PFSK-1 (cell line): ENCODE measurements at regions not wholly inside any gene's neighbourhood (a gene's known extent, or its start where the extent isn't known, plus 50 kb on each side); places are given as distances from the start of the nearest gene placed in this dataset.

Source experiments
- FOXP2 ChIP-seq: optimal IDR thresholded peaks from 2 replicates; pipeline ENCODE3; 2011; ENCODE audit warnings: borderline replicate concordance, control low read depth, inconsistent platforms; ENCODE audit not compliant: insufficient read depth; ENCODE audit errors: extremely low read length, extremely low read depth
- POLR2AphosphoS5 ChIP-seq: IDR thresholded peaks from 2 replicates; pipeline ENCODE4 v1.6.1; 2012; ENCODE audit warnings: low read depth, mild to moderate bottlenecking, control low read depth, low read length, moderate library complexity
- SIN3A ChIP-seq: IDR thresholded peaks from 2 replicates; pipeline ENCODE4 v1.6.1; 2012; ENCODE audit warnings: mild to moderate bottlenecking, low read length, moderate library complexity, borderline replicate concordance; ENCODE audit not compliant: insufficient read depth
- TAF1 ChIP-seq: IDR thresholded peaks from 2 replicates; pipeline ENCODE4 v1.6.1; 2012; ENCODE audit warnings: low read length, control low read depth, borderline replicate concordance; ENCODE audit not compliant: insufficient read depth
- TF ChIP-seq, protein P1 (sequence below), 2 experiments: IDR thresholded peaks; 2 replicates each; pipeline versions ENCODE4 v1.6.1 to v1.8.0; 2011 to 2012; ENCODE audit warnings: low read depth in 2 of 2, low read length in 2 of 2, control low read depth in 1 of 2, inconsistent platforms in 1 of 2, mild to moderate bottlenecking in 1 of 2, moderate library complexity in 1 of 2; ENCODE audit not compliant: insufficient read depth in 1 of 2

GRCh38 chr7:16171928-16172327, 249.4 kb downstream of the CRPPA start:
- TF ChIP-seq FOXP2 (no peak), POLR2AphosphoS5 (no peak), SIN3A (no peak), TAF1 (no peak)
- TF ChIP-seq, protein P1, sequence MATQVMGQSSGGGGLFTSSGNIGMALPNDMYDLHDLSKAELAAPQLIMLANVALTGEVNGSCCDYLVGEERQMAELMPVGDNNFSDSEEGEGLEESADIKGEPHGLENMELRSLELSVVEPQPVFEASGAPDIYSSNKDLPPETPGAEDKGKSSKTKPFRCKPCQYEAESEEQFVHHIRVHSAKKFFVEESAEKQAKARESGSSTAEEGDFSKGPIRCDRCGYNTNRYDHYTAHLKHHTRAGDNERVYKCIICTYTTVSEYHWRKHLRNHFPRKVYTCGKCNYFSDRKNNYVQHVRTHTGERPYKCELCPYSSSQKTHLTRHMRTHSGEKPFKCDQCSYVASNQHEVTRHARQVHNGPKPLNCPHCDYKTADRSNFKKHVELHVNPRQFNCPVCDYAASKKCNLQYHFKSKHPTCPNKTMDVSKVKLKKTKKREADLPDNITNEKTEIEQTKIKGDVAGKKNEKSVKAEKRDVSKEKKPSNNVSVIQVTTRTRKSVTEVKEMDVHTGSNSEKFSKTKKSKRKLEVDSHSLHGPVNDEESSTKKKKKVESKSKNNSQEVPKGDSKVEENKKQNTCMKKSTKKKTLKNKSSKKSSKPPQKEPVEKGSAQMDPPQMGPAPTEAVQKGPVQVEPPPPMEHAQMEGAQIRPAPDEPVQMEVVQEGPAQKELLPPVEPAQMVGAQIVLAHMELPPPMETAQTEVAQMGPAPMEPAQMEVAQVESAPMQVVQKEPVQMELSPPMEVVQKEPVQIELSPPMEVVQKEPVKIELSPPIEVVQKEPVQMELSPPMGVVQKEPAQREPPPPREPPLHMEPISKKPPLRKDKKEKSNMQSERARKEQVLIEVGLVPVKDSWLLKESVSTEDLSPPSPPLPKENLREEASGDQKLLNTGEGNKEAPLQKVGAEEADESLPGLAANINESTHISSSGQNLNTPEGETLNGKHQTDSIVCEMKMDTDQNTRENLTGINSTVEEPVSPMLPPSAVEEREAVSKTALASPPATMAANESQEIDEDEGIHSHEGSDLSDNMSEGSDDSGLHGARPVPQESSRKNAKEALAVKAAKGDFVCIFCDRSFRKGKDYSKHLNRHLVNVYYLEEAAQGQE (IDR thresholded peaks at IDR 0.05; ENCODE audit: insufficient read depth in 1 of 2, low read depth in 2 of 2, low read length in 2 of 2) = no peak

- TF ChIP-seq TAF1 (no peak), FOXP2 (no peak), SIN3A (no peak), POLR2AphosphoS5 (no peak)
- TF ChIP-seq, protein P1 (IDR thresholded peaks at IDR 0.05; ENCODE audit: insufficient read depth in 1 of 2, low read depth in 2 of 2, low read length in 2 of 2) = no peak
Observed at GRCh38 chr7:16170671-16171070, 250.7 kb downstream of the CRPPA start.

- TF ChIP-seq, protein P1 (IDR thresholded peaks at IDR 0.05; ENCODE audit: insufficient read depth in 1 of 2, low read depth in 2 of 2, low read length in 2 of 2) = no peak
- TF ChIP-seq FOXP2 = no peak
- TF ChIP-seq POLR2AphosphoS5 = no peak
- no peak for TF ChIP-seq TAF1
- TF ChIP-seq SIN3A = no peak
Observed at GRCh38 chr7:16169537-16169936, 251.8 kb downstream of the CRPPA start.

DNA sequence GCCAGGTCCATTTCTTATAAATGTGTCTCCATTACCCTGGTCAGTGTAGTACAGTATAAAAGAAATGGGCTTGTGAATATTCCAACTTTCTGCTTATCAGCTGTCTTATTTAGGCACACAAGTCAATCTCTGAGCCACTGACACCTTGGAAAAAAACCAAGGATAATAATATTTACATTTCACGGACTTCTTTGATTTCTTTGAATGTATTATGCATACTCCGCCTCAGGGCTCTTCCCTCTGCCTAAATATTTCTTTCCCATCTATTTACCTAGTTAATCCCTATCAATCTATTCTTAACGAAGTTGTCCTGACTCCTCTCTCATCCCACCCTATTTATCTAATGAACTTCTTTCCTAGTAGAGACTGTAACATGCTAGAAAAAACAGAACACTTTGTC, 253.8 kb downstream of the CRPPA start:
- no peak for TF ChIP-seq TAF1
- no peak for TF ChIP-seq FOXP2
- TF ChIP-seq, protein P1 (IDR thresholded peaks at IDR 0.05; ENCODE audit: insufficient read depth in 1 of 2, low read depth in 2 of 2, low read length in 2 of 2) = no peak
- TF ChIP-seq POLR2AphosphoS5 = no peak
- TF ChIP-seq SIN3A = no peak

DNA sequence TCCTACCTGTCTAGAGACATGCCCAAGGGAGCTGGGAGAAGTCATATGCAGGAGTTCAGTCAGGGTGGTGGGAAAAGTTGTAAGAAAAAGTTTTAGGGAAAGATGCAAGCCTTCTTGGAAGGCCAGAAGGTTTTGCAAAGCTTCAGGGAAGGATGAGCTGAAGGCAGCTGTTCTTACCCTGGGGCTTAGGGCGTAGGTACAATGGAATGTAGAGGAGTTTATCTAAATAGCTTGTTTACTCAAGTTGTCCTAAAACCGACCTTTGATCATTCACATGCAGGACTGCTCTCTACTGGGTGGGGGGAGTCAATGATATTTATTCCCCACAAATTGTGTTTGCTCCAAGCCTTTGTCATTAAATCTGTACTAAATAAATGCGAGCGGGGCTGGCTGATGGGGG, 277.0 kb downstream of the CRPPA start:
- no peak for TF ChIP-seq TAF1
- TF ChIP-seq, protein P1 (IDR thresholded peaks at IDR 0.05; ENCODE audit: insufficient read depth in 1 of 2, low read depth in 2 of 2, low read length in 2 of 2) = no peak
